Fibroblast of mammary gland (primary cell): ENCODE measurements at regions not wholly inside any gene's neighbourhood (a gene's known extent, or its start where the extent isn't known, plus 50 kb on each side); places are given as distances from the start of the nearest gene placed in this dataset.
"Not testable (repeated sequence)": the region's sequence is repeated elsewhere in the genome, so short reads cannot be mapped to it uniquely, and the experiment has no call there.

Source experiments
- DNase-seq: peaks from one replicate; pipeline ENCODE4 v3.0.0-alpha.2; 2010; ENCODE audit warnings: low read depth
- H3K4me3 ChIP-seq: 2 replicates; pipeline ENCODE4 v1.5.1; 2011; ENCODE audit warnings: low read depth, mild to moderate bottlenecking, low read length, moderate library complexity; ENCODE audit not compliant: control insufficient read depth
- CTCF ChIP-seq: conservative IDR thresholded peaks from 2 replicates; pipeline ENCODE4 v1.5.1; 2011; ENCODE audit warnings: low read depth, low read length, inconsistent platforms; ENCODE audit not compliant: control insufficient read depth, insufficient read depth

- no peak overlapping the region for H3K4me3 ChIP-seq
- no peak for TF ChIP-seq CTCF
- DNase-seq = no peak
Measured at GRCh38 chr1:178659789-178660208, 65.2 kb upstream of the RALGPS2 start.

- H3K4me3 ChIP-seq = no peak overlapping the region
- DNase-seq = no peak
- no peak for TF ChIP-seq CTCF
Measured at GRCh38 chr1:178660461-178660860, 64.6 kb upstream of the RALGPS2 start.

GRCh38 chr1:178664278-178664677, 60.8 kb upstream of the RALGPS2 start:
- no peak overlapping the region for H3K4me3 ChIP-seq
- no peak for DNase-seq
- no peak for TF ChIP-seq CTCF

- H3K4me3 ChIP-seq = no peak overlapping the region
- no peak for TF ChIP-seq CTCF
- no peak for DNase-seq
Measured at GRCh38 chr1:178665579-178665978, 59.5 kb upstream of the RALGPS2 start.

- H3K4me3 ChIP-seq, DNase-seq: not testable (repeated sequence)
Measured at GRCh38 chr1:178666891-178667290, 58.2 kb upstream of the RALGPS2 start.

- TF ChIP-seq CTCF = no peak
- H3K4me3 ChIP-seq = no peak overlapping the region
- DNase-seq = no peak
Measured at GRCh38 chr1:178672434-178672833, 52.6 kb upstream of the RALGPS2 start.

GRCh38 chr1:178674559-178674958, 50.5 kb upstream of the RALGPS2 start:
- DNase-seq, H3K4me3 ChIP-seq: not testable (repeated sequence)
